HG03135 (cell line): ENCODE measurements at regions not wholly inside any gene's neighbourhood (a gene's known extent, or its start where the extent isn't known, plus 50 kb on each side); places are given as distances from the start of the nearest gene placed in this dataset.
"Not testable (repeated sequence)": the region's sequence is repeated elsewhere in the genome, so short reads cannot be mapped to it uniquely, and the experiment has no call there.

ENCODE experiments used
- ATAC-seq: cut with Tn5 transposase; IDR thresholded peaks from one replicate; pipeline ENCODE4 v1.9.1; 2021; ENCODE audit warnings: mild to moderate bottlenecking, moderate library complexity; ENCODE audit not compliant: unreplicated experiment

- no peak for ATAC-seq
These were observed 1544.6 kb downstream of the OLFM4 start for GRCh38 chr13:54573186-54573585.

- ATAC-seq = no peak
These were observed 1546.2 kb downstream of the OLFM4 start for GRCh38 chr13:54574791-54575190.

- no peak for ATAC-seq
These were observed 1562.9 kb downstream of the OLFM4 start for GRCh38 chr13:54591540-54591939.

GRCh38 chr13:54592201-54592600 is 1563.6 kb downstream of the OLFM4 start:
- no peak for ATAC-seq

GRCh38 chr13:54593504-54593903 is 1564.9 kb downstream of the OLFM4 start:
- ATAC-seq = no peak

GRCh38 chr13:54597540-54598088 is 1569.0 kb downstream of the OLFM4 start:
- no peak for ATAC-seq

GRCh38 chr13:54599413-54599812 is 1570.8 kb downstream of the OLFM4 start:
- ATAC-seq = no peak

GRCh38 chr13:54606944-54607343 is 1578.3 kb downstream of the OLFM4 start:
- ATAC-seq = no peak

GRCh38 chr13:54607421-54607820 is 1578.8 kb downstream of the OLFM4 start:
- no peak for ATAC-seq

- no peak for ATAC-seq
These were observed 1582.8 kb downstream of the OLFM4 start for GRCh38 chr13:54611390-54611789.

GRCh38 chr13:54614726-54615125 is 1586.1 kb downstream of the OLFM4 start:
- no peak for ATAC-seq

GRCh38 chr13:54626504-54626903 is 1597.9 kb downstream of the OLFM4 start:
- ATAC-seq = not testable (repeated sequence)

- no peak for ATAC-seq
These were observed 1599.2 kb downstream of the OLFM4 start for GRCh38 chr13:54627646-54628372.

- no peak for ATAC-seq
These were observed 1599.8 kb downstream of the OLFM4 start for GRCh38 chr13:54628383-54628782.

GRCh38 chr13:54633456-54633855 is 1604.8 kb downstream of the OLFM4 start:
- ATAC-seq = no peak

GRCh38 chr13:54636231-54636630 is 1607.6 kb downstream of the OLFM4 start:
- ATAC-seq = no peak

GRCh38 chr13:54637366-54637765 is 1608.8 kb downstream of the OLFM4 start:
- no peak for ATAC-seq

- ATAC-seq = no peak
These were observed 1612.1 kb downstream of the OLFM4 start for GRCh38 chr13:54640719-54641118.

GRCh38 chr13:54643863-54644262 is 1615.2 kb downstream of the OLFM4 start:
- no peak for ATAC-seq

GRCh38 chr13:54647275-54647674 is 1618.7 kb downstream of the OLFM4 start:
- no peak for ATAC-seq

GRCh38 chr13:54657588-54657987 is 1629.0 kb downstream of the OLFM4 start:
- ATAC-seq = no peak

GRCh38 chr13:54658771-54659170 is 1630.2 kb downstream of the OLFM4 start:
- ATAC-seq = no peak

GRCh38 chr13:54660277-54660676 is 1631.7 kb downstream of the OLFM4 start:
- no peak for ATAC-seq
